IMR-90 (cell line): ENCODE measurements at regions not wholly inside any gene's neighbourhood (a gene's known extent, or its start where the extent isn't known, plus 50 kb on each side); places are given as distances from the start of the nearest gene placed in this dataset.

ENCODE experiments used
- ATAC-seq: fragments of 200-7000 bp; cut with Tn5 transposase; 2 replicates; pipeline ENCODE4 v1.9.1; 2020; ENCODE audit warnings: low read depth, mild to moderate bottlenecking, moderate library complexity
- BruUV-seq: library from RNA; stranded (reverse); fragments of 400-500 nt; replicated peaks from 2 replicates; lab custom pipeline; 2021; lab: Mats Ljungman, UMichigan
- CTCF ChIA-PET: fragments of 300-600 bp; formaldehyde crosslinking; extraction: SDS; loops from one replicate; lab custom pipeline; 2021; ENCODE audit warnings: antibody characterized with exemption; lab: Yijun Ruan, JAX
- POLR2A ChIA-PET: fragments of 300-600 bp; sonication (Branson Sonifier 250); formaldehyde crosslinking; loops from one replicate; lab custom pipeline; 2022; ENCODE audit warnings: antibody characterized with exemption; ENCODE audit not compliant: unreplicated experiment; lab: Charles Lee
- DNase-seq: peaks from one replicate; pipeline ENCODE4 v3.0.0; 2013
- H2AFZ ChIP-seq: replicated peaks from 2 replicates; pipeline ENCODE3; 2013; ENCODE audit warnings: low read length, mild to moderate bottlenecking; ENCODE audit not compliant: poor library complexity
- H2AK5ac ChIP-seq: 2 replicates; pipeline ENCODE4 v1.6.1; 2013; ENCODE audit warnings: low read depth, low read length, inconsistent platforms
- H2AK9ac ChIP-seq: replicated peaks from 2 replicates; pipeline ENCODE3; 2013; ENCODE audit warnings: mild to moderate bottlenecking, low read depth, low read length, moderate library complexity; ENCODE audit not compliant: poor library complexity
- H2BK120ac ChIP-seq: 2 replicates; pipeline ENCODE4 v1.6.1; 2013; ENCODE audit warnings: low read depth, low read length, inconsistent platforms
- H2BK15ac ChIP-seq: 3 replicates; pipeline ENCODE4 v1.6.1; 2013; ENCODE audit warnings: low read depth, low read length, inconsistent platforms
- H2BK20ac ChIP-seq: 2 replicates; pipeline ENCODE4 v1.6.1; 2013; ENCODE audit warnings: low read depth, mild to moderate bottlenecking, inconsistent platforms, low read length, moderate library complexity
- H2BK5ac ChIP-seq: 2 replicates; pipeline ENCODE4 v1.6.1; 2013; ENCODE audit warnings: mild to moderate bottlenecking, low read depth, low read length, inconsistent platforms; ENCODE audit not compliant: poor library complexity, severe bottlenecking
- H3K14ac ChIP-seq: replicated peaks from 2 replicates; pipeline ENCODE4 v1.6.1; 2013; ENCODE audit warnings: low read depth, low read length, inconsistent platforms
- H3K18ac ChIP-seq: 2 replicates; pipeline ENCODE4 v1.6.1; 2013; ENCODE audit warnings: low read depth, low read length, control low read depth
- H3K23ac ChIP-seq: 2 replicates; pipeline ENCODE4 v1.6.1; 2013; ENCODE audit warnings: low read depth, low read length, inconsistent platforms
- H3K27ac ChIP-seq: 2 replicates; pipeline ENCODE4 v1.5.1; 2013; ENCODE audit warnings: mild to moderate bottlenecking, control low read depth, low read length; ENCODE audit not compliant: insufficient read depth
- H3K27me3 ChIP-seq: 2 replicates; pipeline ENCODE4 v1.6.1; 2013; ENCODE audit warnings: low read length; ENCODE audit not compliant: control insufficient read depth, insufficient read depth
- H3K36me3 ChIP-seq: 2 replicates; pipeline ENCODE4 v1.6.1; 2013; ENCODE audit warnings: low read length, mixed read lengths; ENCODE audit not compliant: control insufficient read depth, insufficient read depth
- H3K4ac ChIP-seq: 2 replicates; pipeline ENCODE4 v1.6.1; 2013; ENCODE audit warnings: low read depth, low read length, inconsistent platforms
- H3K4me1 ChIP-seq: 2 replicates; pipeline ENCODE4 v1.6.1; 2013; ENCODE audit warnings: low read length, mixed read lengths; ENCODE audit not compliant: control insufficient read depth, insufficient read depth
- H3K4me2 ChIP-seq: 2 replicates; pipeline ENCODE4 v1.6.1; 2013; ENCODE audit warnings: low read depth, mild to moderate bottlenecking, control low read depth, low read length, moderate library complexity
- H3K4me3 ChIP-seq: 2 replicates; pipeline ENCODE4 v1.5.1; 2013; ENCODE audit warnings: low read depth, mild to moderate bottlenecking, control low read depth, low read length, moderate library complexity; ENCODE audit not compliant: insufficient read depth
- H3K56ac ChIP-seq: 2 replicates; pipeline ENCODE4 v1.6.1; 2013; ENCODE audit warnings: low read length, inconsistent platforms; ENCODE audit not compliant: insufficient read depth; ENCODE audit errors: extremely low read depth
- H3K79me1 ChIP-seq, 2 experiments: 2 replicates each; pipeline ENCODE4 v1.6.1; 2013; ENCODE audit warnings: low read length in 2 of 2, inconsistent platforms in 1 of 2, low read depth in 1 of 2
- H3K9ac ChIP-seq: 2 replicates; pipeline ENCODE4 v1.6.1; 2013; ENCODE audit warnings: low read depth, low read length, control low read depth
- H3K9me1 ChIP-seq: 2 replicates; pipeline ENCODE4 v1.6.1; 2013; ENCODE audit warnings: low read length, inconsistent platforms; ENCODE audit not compliant: insufficient read depth
- H3K9me3 ChIP-seq: 2 replicates; pipeline ENCODE4 v1.6.1; 2013; ENCODE audit warnings: low read length; ENCODE audit not compliant: control insufficient read depth, insufficient read depth
- H4K20me1 ChIP-seq: 2 replicates; pipeline ENCODE4 v1.6.1; 2013; ENCODE audit warnings: low read length, inconsistent platforms; ENCODE audit not compliant: insufficient read depth
- H4K5ac ChIP-seq: 2 replicates; pipeline ENCODE4 v1.6.1; 2013; ENCODE audit warnings: mild to moderate bottlenecking, low read depth, low read length, control low read depth
- H4K8ac ChIP-seq, 2 experiments: 2 replicates each; pipeline ENCODE4 v1.6.1; 2013; ENCODE audit warnings: low read depth in 2 of 2, low read length in 2 of 2, control low read depth in 1 of 2, inconsistent platforms in 1 of 2
- H4K91ac ChIP-seq: 2 replicates; pipeline ENCODE4 v1.6.1; 2013; ENCODE audit warnings: low read depth, low read length, inconsistent platforms; ENCODE audit not compliant: insufficient read depth
- BHLHE40 ChIP-seq: fragments of 150-350 bp; IDR thresholded peaks from 2 replicates; pipeline ENCODE4 v1.6.1; 2016; ENCODE audit warnings: mild to moderate bottlenecking, low read depth, low read length
- CTCF ChIP-seq: conservative IDR thresholded peaks from 2 replicates; pipeline ENCODE4 v1.5.1; 2012; ENCODE audit warnings: mild to moderate bottlenecking, low read depth, low read length, improper control_type of control experiment
- ELK1 ChIP-seq: fragments of 150-350 bp; IDR thresholded peaks from 2 replicates; pipeline ENCODE4 v1.6.1; 2016; ENCODE audit warnings: low read depth, mild to moderate bottlenecking, low read length, moderate library complexity, borderline replicate concordance
- FOS ChIP-seq: fragments of 150-350 bp; IDR thresholded peaks from 2 replicates; pipeline ENCODE4 v1.6.1; 2016; ENCODE audit warnings: low read depth, low read length
- MAFK ChIP-seq: IDR thresholded peaks from 2 replicates; pipeline ENCODE4 v1.6.1; 2012; ENCODE audit warnings: low read depth, low read length, improper control_type of control experiment
- MAZ ChIP-seq: IDR thresholded peaks from 2 replicates; pipeline ENCODE4 v1.6.1; 2012; ENCODE audit warnings: low read depth, mild to moderate bottlenecking, low read length, improper control_type of control experiment, moderate library complexity, borderline replicate concordance
- MXI1 ChIP-seq: IDR thresholded peaks from 2 replicates; pipeline ENCODE4 v1.6.1; 2012; ENCODE audit warnings: low read depth, mild to moderate bottlenecking, low read length, moderate library complexity, borderline replicate concordance
- NFE2L2 ChIP-seq: fragments of 150-350 bp; IDR thresholded peaks from 2 replicates; pipeline ENCODE4 v1.6.1; 2016; ENCODE audit warnings: low read depth, mild to moderate bottlenecking, low read length
- POLR2A ChIP-seq: IDR thresholded peaks from 2 replicates; pipeline ENCODE4 v1.6.1; 2012; ENCODE audit warnings: mild to moderate bottlenecking, low read depth, low read length
- RAD21 ChIP-seq: IDR thresholded peaks from 2 replicates; pipeline ENCODE4 v1.6.1; 2012; ENCODE audit warnings: low read length, improper control_type of control experiment
- RCOR1 ChIP-seq: IDR thresholded peaks from 2 replicates; pipeline ENCODE4 v1.6.1; 2012; ENCODE audit warnings: mild to moderate bottlenecking, low read length, improper control_type of control experiment; ENCODE audit not compliant: insufficient replicate concordance
- RFX5 ChIP-seq: IDR thresholded peaks from 2 replicates; pipeline ENCODE4 v1.8.0; 2012; ENCODE audit warnings: low read depth, mild to moderate bottlenecking, low read length, moderate library complexity
- SMC3 ChIP-seq: fragments of 150-350 bp; IDR thresholded peaks from 2 replicates; pipeline ENCODE4 v1.6.1; 2016; ENCODE audit warnings: low read depth, mild to moderate bottlenecking, antibody characterized with exemption, low read length, moderate library complexity
- dilution Hi-C: fragments of 300-500 bp; cut with HindIII; formaldehyde crosslinking; loops from one replicate; pipeline ENCODE4 v1.14.3; 2018; ENCODE audit warnings: low sequenced_read_pairs; ENCODE audit not compliant: unreplicated experiment
- in situ Hi-C: fragments of 300-500 bp; cut with MboI; formaldehyde crosslinking; loops from 3 replicates; pipeline ENCODE4 v1.14.3; 2019; ENCODE audit warnings: low sequenced_read_pairs, inconsistent platforms, mixed read lengths
- intact Hi-C: fragments of 100-400 bp; cut with micrococcal nuclease; formaldehyde crosslinking; loops from 2 replicates; pipeline ENCODE4 v1.10.0; 2022

- Histone ChIP-seq H2AFZ (no peak overlapping the region), H3K36me3 (no peaks in the 10 kb centered on the region), H3K27ac (no peak overlapping the region), H3K14ac (no peak overlapping the region), H3K27me3 (no peaks in the 10 kb centered on the region), H3K4me1 (no peaks in the 10 kb centered on the region), H2AK5ac (no peak overlapping the region), H3K9me1 (no peaks in the 10 kb centered on the region), H2BK15ac (no peak overlapping the region), H3K4ac (no peak overlapping the region), H2BK120ac (no peak overlapping the region), H2BK20ac (no peak overlapping the region), H3K9ac (no peak overlapping the region), H2AK9ac (no peak overlapping the region), H3K4me3 (no peak overlapping the region), H4K5ac (no peak overlapping the region), H4K20me1 (no peaks in the 10 kb centered on the region), H3K56ac (no peak overlapping the region), H4K8ac (no peak overlapping the region), H3K79me1 (no peaks in the 10 kb centered on the region), H3K9me3 (peaks cover 9% of the 10 kb centered on the region), H3K18ac (no peak overlapping the region), H3K4me2 (no peak overlapping the region), H4K91ac (no peak overlapping the region), H3K23ac (no peak overlapping the region), H2BK5ac (no peak overlapping the region)
- intact Hi-C loops = no loop called here
- no TSS peak for BruUV-seq
- TF ChIP-seq MAZ (no peak), SMC3 (no peak), CTCF (no peak), POLR2A (no peak), MAFK (no peak), RFX5 (no peak), RAD21 (no peak), FOS (no peak), NFE2L2 (no peak), RCOR1 (no peak), MXI1 (no peak), ELK1 (no peak), BHLHE40 (no peak)
- POLR2A ChIA-PET = no interaction called here
- CTCF ChIA-PET = no interaction called here
- dilution Hi-C loops = no loop called here
- in situ Hi-C loops = no loop called here
- DNase-seq = no peak
- no peak for ATAC-seq
Measured at GRCh38 chr18:71503222-71503621, 1040.9 kb downstream of the CBLN2 start.
